CD4-positive, alpha-beta T cell treated with Interleukin-6 at 100 ng/mL for 8 hours (primary cell): ENCODE measurements at regions not wholly inside any gene's neighbourhood (a gene's known extent, or its start where the extent isn't known, plus 50 kb on each side); places are given as distances from the start of the nearest gene placed in this dataset.
"Not testable (repeated sequence)": the region's sequence is repeated elsewhere in the genome, so short reads cannot be mapped to it uniquely, and the experiment has no call there.

Experiments
- DNase-seq: peaks from one replicate; pipeline ENCODE4 v3.0.0-alpha.2; 2020; ENCODE audit warnings: mixed read lengths, low spot score

GRCh38 chr13:80497978-80498377 is 157.1 kb upstream of the SPRY2 start:
- no peak for DNase-seq

DNA sequence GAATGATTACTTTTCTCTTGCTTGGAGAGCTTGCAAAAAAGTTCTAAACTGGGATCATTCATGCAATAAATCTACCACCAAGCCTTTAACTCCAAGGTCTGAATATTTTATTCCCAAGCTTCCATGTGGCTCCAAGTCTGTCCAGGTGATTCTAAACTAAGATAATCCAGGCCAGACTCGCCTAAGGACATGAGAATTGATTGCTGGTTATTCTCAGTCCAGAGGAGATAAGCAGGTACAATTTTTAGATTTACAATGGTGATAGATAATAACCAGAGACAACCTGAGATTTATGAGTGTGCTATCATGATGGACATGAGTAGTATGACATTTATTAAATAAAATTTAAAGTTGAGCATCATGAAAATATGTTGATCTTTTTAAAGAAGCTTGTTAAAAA is 156.5 kb upstream of the SPRY2 start:
- no peak for DNase-seq

GRCh38 chr13:80496721-80497397 is 155.9 kb upstream of the SPRY2 start:
- no peak for DNase-seq

DNA sequence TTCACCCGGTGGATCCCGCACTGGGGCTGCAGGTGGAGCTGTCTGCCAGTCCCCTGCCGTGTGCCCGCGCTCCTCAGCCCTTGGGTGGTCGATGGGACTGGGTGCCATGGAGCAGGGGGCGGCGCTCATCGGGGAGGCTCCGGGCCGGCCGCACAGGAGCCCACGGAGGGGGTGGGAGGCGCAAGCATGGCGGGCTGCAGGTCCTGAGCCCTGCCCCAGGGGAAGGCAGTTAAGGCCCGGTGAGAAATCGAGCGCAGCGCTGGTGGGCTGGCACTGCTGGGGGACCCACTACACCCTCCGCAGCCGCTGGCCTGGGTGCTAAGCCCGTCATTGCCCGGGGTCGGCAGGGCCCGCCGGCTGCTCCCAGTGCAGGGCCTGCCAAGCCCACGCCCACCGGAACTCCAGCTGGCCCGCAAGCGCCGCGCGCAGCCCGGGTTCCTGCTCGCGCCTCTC is 149.6 kb upstream of the SPRY2 start:
- DNase-seq, result not testable (repeated sequence)

GRCh38 chr13:80486402-80486801 is 145.5 kb upstream of the SPRY2 start:
- no peak for DNase-seq

DNA sequence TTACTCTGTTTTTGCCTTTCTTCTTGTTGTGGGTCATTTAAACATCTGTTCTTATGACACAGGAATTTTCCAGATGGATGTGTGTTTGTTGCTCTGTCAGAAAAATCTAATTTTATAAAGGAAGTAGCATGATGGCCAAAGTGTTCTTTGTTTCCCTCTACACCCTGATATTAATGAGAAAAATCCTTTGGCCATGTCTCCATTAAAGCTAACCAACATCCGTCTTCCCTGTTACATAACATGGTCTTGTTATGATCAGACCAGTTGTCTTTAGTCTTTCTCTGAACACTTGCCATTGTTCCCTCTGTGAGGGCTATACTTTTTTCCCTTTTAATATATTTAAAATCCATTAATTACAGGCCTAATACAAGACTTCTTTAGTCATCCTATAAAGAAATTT is 142.2 kb upstream of the SPRY2 start:
- DNase-seq, result no peak

DNA sequence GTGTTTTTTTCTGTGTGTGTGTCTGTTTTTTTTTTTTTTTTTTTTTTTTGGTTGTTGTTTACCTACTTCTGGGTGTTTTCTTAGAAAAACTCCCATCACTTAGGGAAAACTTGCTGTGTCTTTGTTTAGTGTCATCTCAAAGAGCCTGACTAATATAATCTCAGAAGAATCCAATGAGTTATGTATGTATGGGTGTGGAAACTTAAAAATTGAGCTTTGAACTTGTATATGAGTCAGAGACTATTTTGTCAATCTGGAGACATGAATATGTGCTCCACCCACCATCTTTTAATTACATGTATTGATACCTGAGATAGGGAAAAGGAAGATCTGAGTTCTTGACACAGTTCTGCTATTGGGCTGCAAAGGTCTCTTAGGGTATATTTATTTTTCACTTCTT is 140.7 kb upstream of the SPRY2 start:
- DNase-seq, result no peak

DNA sequence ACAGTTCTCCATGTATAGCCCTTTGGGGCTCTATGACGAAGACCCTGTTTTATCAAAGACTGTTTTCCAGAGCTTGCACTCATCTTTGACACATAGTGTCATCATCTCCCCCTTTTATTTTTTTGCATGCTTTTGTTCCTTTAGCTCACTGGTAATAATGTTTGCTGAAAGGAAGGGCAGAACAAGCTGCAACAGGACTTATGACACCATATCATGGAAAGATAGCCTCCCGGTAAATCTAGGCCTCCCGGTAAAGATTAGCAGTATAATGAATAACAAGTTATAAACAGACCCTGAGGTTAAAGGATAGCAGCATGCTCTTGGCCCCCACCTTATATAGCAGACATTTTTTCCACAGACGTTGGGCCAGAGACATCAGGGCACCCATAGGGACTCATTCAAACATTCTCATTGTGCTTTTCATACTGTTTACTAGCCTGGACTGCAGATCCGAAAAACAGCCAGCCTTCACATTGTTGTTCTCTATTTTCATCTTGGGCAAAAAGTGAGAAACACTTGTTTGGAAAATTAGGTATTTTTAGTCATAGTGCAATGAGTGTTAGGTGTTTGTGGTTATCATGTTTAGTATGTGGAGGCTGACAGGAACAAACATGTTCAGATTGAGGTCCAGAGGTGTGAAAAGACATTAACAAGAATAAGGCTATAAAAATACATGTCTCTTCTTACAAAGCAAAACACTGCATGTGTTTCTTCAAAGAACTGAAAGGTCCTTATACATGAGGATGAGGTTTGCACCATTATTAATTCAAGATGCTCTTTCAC is 136.9 kb upstream of the SPRY2 start:
- no peak for DNase-seq

- no peak for DNase-seq
These were observed 136.0 kb upstream of the SPRY2 start for GRCh38 chr13:80476953-80477352.

- no peak for DNase-seq
These were observed 134.8 kb upstream of the SPRY2 start for GRCh38 chr13:80475718-80476117.

DNA sequence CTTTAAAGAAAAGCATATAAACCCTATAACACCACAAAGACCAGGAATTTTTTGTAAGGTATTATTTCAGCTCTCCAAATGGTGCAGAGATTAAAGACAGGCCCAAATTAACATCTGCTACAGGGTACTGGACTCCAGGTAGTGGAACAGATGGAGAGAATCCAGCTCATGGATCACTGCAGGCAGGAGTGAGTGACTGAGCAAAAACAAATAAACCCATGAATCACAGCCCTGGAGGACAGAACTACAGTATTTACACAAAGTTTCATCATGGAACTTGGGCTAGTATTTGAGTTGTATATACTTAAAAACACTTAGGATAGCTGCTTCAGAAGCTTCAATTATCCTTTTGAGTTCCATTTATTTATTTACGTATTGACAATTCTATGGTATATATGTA is 132.8 kb upstream of the SPRY2 start:
- DNase-seq, result no peak

DNA sequence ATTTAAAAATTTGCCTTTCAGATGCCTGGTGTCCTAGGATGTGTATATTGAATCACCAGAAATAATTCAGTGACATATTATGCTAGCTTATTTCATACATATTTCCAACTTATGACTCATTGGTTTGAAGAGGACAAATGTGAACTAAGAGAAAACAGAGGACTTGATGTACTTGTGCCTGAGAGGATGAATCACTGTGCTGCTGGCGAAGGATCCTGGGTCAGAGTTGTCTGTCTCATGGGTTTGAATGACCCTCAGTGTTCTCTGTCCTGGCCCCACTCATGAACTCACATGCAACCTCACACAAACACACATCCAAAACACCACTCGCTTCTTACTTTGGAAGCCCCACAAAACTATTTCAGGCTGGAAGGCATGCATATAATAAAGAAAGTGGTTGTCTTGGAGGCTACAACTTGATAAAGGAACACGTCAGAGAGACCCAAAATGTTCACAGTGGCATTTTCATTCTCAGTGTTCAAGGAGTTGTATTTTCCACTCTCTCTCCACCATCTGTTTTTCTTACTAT is 129.0 kb upstream of the SPRY2 start:
- DNase-seq, result no peak

- no peak for DNase-seq
These were observed 128.4 kb upstream of the SPRY2 start for GRCh38 chr13:80469105-80469852.

- no peak for DNase-seq
These were observed 124.4 kb upstream of the SPRY2 start for GRCh38 chr13:80465321-80465720.

GRCh38 chr13:80463673-80464352 is 122.9 kb upstream of the SPRY2 start:
- no peak for DNase-seq

DNA sequence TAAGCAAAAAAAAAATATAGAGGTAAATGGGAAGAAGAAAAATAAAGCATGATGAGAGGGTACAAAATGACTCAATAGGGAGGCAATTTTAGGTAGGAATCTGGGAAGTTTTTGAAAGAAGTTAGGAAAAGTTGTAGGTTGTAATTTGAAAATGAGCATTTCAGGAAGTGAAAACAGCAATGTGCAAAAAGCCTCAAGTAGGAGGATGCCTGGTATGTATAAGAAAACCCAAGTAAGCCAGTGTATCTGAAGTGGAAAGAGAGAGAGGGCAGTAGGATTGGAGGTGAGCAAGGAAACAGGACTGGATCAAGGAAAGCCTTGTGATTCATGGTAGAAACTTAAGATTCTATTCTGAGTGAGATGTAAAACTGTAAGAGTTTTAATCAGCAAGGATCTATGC is 121.6 kb upstream of the SPRY2 start:
- DNase-seq, result no peak

DNA sequence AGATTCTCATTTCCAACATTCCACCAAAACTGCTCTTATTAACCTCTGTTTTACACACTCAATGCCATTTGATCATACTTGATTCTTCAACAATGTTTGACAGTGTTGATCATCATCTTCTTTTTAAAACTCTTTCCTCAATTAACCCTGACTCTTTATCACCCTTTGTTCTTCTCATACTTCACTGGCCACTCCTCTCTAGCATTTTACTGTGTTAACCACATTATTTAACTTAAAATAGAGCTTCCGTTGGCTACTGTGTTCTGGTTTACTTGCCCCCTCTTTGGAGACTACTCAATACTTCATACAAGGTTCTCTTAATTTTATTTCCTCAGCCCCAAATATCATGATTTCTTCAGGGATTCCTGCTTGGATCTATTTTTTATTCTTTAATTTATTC is 121.1 kb upstream of the SPRY2 start:
- no peak for DNase-seq

DNA sequence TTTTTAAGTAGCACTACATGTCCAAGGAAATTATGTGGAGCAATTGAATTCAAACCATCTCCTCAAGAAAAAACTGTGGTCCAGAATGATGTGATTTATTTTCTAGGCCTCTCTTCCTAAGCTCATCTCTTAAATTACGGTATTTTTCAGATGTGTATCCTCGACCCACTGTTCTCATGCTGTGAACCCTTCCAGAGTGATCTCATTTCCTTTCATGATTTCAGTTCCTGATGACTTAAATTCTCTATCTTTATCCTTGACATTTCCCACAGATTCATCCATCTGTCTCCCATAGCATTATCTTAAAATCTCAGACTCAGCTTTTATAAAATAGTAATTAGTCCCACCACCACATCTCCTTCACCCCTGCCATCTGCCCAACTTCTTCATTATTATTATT is 117.6 kb upstream of the SPRY2 start:
- no peak for DNase-seq

GRCh38 chr13:80454245-80454644 is 113.3 kb upstream of the SPRY2 start:
- DNase-seq, result no peak

DNA sequence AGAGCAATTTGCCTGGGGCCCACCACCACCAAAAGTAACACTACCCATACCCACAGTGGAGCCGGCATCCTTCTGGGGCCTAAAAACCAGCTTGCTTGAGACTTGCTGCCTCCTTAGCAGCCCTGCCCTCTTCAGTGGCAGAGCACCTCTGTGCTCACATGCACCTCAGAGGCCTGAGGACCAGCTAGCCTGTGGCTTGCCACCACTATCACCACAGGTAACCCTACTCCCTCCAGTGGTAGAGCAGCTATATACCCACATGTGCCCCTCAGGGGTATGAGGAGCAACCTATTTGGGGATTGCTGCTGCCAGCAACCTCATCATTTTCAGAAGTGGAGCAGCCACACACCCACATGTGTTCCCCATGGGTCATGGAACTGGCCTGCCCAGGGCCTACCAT is 111.4 kb upstream of the SPRY2 start:
- DNase-seq, result no peak

DNA sequence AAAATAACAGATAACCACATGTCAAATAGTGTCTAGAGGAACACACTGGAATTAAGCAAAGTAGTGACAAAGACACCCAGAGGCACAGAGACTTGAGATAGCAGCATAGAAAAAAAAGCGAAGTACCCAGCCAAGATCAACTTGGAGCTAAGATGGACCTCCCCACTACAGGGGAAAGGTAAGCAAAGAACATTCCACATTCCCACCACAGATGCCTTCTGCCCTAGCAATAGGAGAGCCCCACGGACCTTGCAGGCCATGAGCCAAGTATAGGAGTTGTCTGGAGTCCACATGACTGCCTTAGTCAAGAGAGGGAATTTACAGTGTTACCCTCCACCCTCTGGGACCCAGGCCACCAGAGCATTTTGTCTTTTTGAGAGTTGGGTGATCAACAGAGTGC is 110.7 kb upstream of the SPRY2 start:
- DNase-seq, result no peak

GRCh38 chr13:80450386-80450785 is 109.5 kb upstream of the SPRY2 start:
- DNase-seq, result no peak
